ENCODE measurements at regions not wholly inside any gene's neighbourhood (a gene's known extent, or its start where the extent isn't known, plus 50 kb on each side); places are given as distances from the start of the nearest gene placed in this dataset.

DNA sequence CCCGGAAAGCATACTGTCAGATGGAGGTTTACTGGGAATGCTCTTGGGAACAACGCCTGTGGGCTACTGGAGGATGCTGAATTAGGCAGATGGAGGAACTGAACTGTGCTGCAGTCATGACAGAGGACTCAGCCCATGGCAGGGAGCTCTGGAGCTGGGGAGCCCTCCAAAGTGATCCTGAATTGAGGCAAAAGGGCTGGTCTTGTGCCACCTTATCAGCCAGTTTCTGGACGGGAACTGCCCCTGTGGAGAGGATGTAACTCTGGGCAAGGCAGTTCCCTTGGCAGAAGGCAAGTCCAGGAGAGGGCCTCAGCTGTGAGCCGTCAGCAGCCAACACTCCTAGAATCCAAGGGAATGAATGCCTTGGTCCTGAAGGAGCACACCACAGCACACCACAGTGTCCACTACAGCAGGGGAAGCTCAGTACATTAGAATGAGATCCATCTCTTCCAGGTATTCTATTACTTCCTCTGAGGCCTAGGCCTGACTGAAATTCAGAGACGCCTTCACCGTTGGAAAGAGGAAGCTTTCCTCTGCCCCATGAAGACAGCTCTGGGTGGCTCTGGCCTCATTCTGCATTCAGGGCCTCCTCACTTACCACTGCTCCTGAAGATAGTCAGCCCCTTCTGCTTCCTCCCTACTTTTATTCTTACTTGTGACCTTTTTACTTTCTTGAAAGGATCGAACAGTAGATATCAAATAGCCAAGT lies 139.6 kb upstream of the GPR26 start:
- no peak for DNase-seq (ENCODE audit: low read depth in 3 of 3)

DNA sequence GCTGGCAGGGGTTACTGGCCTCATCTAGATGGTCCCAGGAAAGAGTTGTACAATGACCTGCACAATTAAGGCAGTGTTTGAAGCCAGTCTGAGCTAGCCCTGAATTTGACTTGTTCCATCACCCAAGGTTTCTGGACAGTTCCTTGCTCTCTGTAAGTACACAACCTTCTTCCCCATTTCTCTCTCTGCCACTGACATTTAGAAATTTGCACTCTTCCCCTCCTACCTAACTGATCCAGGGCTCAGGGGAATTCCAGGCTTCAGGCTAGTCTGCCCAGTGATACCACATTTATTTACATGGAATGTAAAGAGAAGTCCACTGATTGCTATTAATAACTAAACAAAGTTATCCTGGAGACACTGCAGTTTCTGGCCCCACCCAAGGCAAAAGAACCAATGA lies 139.0 kb upstream of the GPR26 start:
- DNase-seq (ENCODE audit: low read depth in 3 of 3): no peak

DNA sequence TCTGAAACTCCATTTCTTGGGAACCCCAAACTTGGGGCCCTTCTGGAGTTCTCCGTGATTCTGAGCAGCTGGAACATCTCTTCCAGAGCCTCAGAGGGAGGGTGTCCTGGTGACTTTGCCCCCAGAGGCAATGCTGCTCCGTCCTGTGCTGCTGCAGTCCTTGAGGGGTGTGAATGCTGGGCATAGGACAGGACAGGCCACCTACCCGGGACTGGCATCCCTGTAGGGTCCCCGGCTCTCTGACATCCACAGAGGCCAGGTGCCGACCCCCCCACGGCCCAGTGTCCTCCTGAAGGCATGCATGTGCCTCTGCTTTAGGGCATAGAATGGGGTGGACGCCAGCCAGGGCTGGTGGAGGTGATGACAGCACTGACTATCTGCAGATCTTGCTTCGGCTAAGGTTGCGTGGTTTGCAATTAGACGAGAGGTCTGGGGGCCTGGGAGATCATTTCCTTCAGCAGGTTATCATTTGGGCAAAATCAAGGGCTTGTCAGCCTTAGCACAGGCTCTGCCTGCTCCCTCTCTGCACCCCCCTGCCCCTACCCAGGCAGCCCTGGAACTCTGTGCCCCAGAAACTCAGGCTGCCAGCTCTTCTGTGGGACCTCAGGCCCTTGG lies 136.9 kb upstream of the GPR26 start:
- no peak for DNase-seq (ENCODE audit: low read depth in 3 of 3)

DNA sequence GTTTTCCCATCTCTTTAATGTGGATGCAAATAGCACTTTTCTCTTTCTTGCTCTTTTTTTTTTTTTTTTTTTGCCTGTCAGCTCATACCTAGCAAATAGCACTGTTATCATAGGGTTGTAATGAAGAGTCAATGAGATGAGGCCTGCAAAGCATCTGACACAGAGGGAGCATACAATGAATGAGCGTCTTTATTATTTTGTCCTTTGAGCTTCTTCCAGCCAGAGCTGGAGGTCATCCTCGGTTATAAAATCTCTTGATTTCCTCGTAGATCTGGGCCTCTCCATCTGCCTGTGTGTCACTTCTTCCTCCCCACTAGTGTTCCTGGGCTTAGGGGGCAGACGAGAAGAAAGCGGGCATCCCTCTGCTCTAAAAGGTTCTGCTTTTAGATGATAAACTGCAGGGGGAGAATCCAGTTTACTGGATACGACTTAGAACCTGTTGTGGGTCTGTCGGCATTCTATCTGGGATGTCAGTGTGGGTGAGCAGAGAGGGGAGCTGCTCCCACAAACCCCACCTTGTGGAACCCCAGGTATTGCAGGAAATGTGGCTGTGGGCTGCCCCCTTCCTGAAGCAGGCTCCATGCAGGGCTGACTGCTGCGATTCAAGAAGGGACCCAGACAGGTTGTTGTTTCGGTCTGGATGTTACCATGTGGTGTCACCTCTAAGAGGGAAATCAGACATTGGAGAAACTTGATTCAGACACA lies 135.8 kb upstream of the GPR26 start:
- no peak for DNase-seq (ENCODE audit: low read depth in 3 of 3)

DNA sequence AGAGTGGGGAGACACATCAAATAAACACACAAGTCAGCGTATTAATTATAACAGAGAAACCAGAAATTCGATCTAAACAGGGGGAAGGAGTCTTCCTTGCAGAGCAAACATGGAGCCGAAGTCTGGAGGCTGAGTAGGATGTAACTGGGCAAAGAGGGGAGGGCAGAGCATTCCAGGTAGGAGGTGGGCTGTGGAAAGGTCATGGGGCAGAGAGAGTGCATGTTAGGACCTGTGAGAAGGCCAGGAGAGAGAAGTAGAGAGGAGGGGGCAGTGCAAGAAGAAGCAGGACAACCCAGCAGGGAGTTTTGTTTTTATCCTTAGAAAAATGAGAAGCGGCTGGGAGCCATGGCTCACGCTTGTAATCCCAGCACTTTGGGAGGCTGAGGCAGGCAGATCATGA lies 130.8 kb upstream of the GPR26 start:
- DNase-seq (ENCODE audit: low read depth in 3 of 3): no peak

DNA sequence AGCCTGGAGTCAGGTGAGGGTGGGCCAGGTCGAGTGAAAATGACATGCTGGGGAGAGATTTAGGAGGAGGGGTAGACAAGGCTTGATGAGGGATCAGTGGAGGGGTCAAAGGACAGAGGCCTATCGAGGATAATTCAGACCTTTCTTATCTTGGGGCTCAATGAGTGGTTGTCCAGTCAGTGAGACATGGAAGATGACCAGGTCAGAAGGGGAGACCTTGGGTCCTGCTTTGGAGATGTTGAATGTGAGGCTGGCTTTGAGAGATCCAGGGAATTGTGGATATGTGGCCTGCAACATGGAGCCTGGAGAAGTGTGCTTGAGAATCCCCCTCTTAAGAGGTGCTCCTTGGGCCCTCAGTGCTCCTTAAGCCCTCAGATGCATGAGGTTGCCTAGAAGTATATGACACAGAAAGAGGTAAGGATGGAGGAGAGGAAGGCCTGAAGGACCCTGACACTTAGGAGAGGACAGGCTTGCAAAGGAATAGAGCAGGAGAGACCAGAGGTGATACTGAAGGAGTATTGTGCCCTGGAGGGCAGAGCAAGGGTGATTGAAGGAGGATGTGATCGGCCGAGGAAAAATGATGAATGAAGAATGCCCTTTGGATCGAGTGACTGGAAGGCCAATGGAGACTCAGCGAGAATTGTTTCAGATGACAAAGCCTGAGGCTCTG lies 129.8 kb upstream of the GPR26 start:
- no peak for DNase-seq (ENCODE audit: low read depth in 3 of 3)

DNA sequence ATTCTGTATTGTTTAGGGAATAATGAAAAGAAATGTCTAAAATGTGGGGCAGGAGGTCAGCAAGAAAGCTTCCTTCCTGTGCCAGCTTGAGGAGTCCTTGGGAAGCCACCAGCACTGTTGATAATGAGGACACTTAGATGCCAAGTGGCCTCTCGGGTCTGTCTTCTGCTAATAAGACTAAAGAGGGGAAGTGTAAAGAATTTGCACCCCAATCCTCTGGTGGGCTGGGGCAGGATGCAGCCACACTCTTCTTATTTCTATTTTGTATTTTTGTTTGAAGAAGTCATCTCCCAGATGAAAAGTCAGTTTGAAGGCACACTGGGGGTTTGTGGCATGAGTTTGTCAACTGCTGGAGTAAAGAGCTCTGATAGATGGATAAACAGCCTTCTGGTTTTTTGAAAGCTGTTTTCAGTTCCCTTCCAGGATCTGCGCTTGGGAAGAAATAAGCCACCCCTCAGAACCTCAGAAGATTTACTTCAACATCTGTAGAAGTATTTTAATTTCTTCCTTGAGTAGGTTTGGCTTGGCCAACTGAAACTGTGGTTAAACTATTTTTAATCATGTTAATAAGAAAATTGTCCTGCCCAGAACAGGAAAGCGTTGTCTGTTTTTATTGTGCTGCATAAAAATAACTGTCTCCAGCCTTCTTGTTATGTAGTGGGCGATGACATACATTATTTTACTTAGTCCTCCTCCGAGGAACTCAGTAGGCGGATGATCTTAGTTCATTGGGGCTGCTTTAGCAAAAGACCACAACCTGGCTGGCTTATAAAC lies 128.8 kb upstream of the GPR26 start:
- no peak for DNase-seq (ENCODE audit: low read depth in 3 of 3)

DNA sequence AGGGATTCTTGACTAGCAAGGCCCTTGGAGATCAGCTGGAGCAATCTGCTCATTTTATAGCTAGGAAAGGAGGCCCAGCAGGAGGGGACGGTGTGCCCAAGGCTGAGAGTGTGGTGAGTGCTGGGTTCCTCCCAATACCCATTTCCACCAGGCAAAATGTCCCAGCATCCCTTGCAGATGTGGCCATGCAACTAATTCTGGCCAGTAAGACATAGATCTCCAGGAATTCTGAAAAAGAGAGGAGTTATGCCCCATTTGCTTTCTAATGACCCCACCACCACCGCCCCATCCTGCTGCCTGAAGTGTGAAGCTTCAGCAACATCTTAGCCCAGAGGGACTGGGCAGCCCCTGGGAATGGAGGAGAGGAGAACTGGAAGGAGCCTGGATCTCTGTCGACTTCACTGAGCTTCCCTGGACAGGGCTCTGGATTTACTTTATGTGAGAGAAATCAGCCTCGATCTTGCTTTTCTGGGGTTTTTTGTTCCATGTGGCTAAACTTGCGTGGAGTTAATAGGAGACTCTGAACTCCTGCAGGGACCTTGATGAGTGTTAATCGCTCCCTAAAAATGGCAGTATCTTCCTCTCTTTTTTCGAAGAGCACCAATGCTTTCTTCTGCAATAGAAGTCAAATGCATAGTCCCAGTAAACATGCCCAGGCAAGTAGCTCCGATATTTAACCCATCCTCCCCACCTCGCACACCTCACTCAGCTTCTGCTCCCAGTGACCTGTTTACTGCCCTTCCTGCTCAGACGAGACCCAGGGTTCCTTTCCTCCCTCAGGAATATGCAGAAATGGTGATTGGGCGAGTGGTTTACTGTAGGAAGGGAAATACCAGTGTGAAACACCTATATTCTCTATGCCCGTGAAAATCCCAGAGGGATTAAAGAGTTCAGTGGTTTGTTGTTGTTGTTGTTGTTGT lies 127.5 kb upstream of the GPR26 start:
- DNase-seq (ENCODE audit: low read depth in 3 of 3): no peak

DNA sequence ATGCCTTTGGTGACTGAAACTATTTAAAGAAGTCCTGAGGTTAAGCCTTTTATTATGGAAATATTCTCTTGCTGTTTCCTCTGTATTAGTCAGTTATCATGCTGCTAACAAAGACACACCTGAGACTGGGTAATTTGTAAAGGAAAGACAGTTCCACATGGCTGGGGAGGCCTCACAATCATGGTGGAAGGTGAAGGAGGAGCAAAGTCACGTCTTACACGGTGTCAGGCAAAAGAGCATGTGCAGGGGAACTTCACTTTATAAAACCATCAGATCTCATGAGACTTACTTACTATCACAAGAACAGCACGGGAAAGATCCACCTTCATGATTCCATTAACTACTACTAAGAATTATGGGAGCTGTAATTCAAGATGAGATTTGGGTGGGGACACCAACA lies 121.2 kb upstream of the GPR26 start:
- no peak for DNase-seq (ENCODE audit: low read depth in 3 of 3)

DNA sequence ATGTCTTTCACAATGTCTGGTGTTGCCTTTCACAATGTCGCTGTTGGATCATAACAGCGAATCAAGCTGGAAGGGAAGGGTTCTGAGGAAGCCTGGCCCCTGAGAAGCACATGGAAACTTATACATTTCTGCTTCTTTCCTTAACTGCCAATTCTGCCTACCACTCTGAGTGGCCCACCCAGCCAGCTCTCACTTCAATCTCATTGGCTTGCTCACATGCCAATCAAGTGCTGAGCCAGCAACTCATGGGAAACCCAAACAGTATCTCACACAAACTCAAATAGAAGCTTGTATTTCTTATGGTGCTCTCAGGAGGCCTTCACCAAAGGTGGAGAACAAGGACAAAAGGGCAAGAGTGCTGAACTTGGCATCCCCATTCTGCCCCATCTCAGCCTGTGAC lies 117.4 kb upstream of the GPR26 start:
- no peak for DNase-seq (ENCODE audit: low read depth in 3 of 3)

DNA sequence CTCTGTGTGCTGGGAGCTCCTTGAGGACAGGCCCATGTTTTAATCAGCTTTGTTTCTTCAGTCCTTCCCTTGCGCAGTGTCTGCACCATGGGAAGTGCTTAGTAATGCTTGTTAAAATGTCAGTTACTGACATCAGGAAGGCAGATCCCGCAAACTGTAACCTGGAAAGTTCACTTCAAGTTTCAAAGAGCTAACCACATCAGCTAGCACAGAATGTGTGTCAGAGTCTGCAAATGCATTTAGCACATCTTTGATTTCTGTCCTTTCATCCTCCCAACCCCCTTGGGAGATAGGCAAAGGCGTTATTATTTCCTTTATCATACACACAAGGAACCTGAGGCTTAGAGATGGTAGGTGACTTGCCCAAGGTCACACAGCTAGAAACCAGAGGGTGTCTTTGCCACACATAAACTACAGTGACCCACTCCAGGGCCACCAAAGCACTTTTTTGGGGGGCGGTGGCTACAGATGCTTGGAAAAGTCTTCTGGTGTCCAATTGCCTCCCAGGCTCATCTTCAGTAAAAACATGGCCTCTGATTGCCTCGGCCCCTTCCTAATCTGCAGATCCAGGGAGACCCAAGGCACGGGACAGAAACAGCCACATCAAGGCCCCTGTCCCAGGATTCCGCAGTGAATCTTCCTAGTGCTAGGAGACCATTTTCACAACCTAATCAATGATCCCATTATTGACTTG lies 116.2 kb upstream of the GPR26 start:
- DNase-seq (ENCODE audit: low read depth in 3 of 3): no peak

DNA sequence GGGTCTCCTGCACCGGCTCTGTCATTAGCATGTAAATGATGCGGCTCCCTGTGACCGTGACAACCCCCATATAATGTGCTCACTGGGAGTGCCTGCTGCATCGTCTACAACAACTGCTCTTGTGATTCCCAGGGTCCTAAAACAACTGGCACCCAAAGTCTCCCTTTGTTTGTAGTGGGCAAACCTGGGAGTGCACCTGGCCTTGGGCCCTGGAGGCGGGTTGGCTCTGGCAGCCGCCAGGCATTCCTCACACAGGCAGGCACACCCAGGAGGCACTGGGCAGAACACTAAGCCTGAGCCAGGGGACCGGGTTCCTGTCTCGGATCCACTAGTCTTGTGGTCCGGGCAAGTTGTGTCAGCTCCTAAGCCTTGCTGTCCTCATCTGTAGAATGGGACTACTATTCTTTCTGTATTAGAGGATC lies 115.5 kb upstream of the GPR26 start:
- DNase-seq (ENCODE audit: low read depth in 3 of 3): no peak

DNA sequence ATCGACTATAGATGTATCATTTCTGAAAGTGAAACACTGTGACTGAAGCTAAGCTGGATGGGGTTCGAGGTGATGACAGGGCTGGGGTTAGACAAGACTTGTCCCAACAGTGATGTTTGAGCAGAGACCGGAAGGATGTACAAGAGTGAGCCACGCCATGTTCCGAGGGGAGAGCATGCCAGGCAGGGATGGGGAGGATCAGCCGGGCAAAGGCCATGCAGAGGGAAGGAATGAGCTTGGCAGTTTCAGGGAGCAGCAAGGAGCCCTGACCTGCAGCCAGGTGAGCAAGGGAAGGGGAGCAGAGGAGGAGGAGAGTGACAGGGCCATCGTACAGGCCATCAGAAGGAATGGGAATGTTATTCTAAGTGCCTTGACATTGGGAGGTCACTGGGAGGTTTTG lies 114.9 kb upstream of the GPR26 start:
- DNase-seq (ENCODE audit: low read depth in 3 of 3): no peak

DNA sequence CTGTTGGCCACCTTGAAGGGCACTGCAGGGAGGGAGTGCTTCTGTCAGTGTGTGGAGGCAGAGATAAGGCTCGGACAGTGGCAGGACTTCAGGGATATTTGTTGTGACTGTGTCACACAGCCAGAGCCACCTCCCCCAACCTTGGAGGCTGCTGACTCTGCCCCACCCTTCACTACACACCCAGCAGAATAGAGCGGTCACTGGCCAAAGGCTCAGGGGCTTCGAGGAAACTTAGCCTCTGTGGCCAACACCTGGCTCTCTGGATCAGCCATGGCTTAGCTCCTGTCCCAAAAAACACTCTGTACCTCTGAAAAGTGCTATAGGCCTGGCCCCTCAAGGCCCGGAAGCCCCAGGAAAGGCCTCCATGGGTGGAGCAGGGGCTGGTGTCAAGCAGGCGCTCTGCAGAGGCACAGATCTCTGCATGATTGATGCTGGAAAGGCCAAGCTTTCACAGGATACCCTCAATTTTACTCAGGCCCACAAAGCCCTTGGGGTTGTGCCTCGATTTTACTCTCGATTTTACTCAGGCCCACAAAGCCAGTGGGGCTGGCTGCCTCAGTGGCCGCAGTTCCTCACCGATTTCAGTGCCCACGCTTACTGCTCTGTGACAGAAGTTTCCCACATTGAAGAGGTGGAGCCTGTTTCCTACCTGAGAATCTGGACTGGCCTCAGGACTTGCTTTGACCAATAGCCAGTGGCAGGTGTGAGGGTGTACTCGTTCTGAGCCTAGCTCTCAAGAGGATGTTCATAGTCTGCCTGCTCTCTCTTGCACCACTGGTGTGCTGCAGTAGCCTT lies 113.2 kb upstream of the GPR26 start:
- no peak for DNase-seq (ENCODE audit: low read depth in 3 of 3)

DNA sequence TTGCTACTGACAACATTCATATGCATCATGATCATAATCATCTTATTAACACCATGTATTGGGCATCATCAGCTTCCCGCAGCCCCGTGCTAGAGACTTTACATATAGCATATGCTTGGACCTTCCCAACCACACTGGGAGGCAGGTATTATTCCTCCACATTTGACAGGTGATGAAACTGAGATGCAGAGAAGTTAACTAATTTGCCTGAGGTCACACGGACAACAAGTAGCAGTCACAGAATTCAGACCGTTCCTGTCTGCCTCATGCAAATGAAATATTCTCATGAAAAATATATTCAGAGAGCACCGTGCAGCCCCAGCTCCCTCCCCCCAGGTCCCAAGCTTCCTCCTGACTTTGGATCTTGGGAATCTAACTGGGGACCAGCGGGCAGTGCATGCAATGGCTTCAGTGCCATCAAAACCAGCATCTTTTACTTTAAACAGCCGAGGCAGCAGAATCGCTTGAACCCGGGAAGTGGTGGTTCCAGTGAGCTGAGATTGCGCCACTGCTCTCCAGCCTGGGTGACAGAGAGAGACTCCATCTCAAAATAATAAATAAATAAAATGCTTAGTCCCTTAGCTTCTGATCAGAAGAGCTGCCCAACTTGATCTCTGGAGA lies 112.2 kb upstream of the GPR26 start:
- DNase-seq (ENCODE audit: low read depth in 3 of 3): no peak

DNA sequence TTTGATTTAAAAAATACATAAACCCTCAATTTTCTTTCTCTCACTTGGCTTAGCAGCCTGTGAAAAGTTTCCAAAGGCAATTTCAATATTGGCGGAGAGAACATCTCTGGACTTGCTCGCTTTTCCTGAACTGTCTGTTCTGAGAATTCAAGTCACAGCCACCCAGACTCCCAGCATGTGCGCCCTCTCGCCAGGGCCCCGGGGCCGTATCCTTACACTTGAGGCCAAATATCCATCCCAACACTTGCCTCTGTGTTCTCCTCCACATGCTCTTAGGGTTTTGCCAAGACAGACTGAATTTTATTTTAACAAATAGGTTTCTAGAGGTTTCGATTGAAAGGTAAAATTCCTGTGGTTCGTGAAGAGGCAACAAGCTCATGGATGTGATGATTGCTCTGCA lies 111.5 kb upstream of the GPR26 start:
- DNase-seq (ENCODE audit: low read depth in 3 of 3): no peak

DNA sequence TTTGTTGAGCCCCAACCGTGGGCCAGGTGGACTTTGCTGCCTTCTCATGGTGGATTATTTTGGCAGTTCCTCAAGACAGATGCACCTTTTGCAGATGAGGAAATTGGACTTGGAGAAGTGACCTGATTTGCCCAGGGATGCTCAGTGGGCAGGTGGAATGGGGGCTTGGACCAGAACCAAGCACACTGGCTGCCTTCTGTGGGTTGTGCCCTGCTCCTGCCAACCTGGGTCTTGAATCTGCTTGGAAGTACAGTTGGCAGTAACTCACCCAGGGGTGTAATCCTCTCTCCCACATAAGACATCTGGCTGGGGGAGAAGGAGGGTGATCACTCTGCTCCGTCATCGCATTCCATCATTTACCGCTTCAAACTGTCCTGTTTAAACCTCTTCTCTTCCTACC lies 110.5 kb upstream of the GPR26 start:
- no peak for DNase-seq (ENCODE audit: low read depth in 3 of 3)

DNA sequence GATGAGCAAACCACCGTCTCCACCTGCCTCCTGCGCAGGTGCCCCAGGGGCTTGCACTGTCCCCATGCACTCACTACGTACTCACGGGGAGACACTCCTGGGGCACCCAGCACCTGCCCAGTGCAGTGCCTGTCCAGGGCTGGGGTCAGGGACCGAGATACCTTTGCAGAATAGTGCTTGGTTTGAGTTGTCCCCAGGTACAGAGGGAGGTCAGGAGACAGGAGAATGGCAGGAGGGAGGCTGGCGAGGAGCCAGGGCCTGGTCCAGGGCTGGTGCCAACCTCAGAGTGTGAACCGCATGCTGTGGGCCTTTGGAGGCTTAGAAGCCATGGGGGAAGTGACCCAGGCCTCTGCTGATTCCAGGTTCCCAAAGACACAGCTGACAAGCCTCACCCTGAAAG lies 110.1 kb upstream of the GPR26 start:
- DNase-seq (ENCODE audit: low read depth in 3 of 3): no peak

DNA sequence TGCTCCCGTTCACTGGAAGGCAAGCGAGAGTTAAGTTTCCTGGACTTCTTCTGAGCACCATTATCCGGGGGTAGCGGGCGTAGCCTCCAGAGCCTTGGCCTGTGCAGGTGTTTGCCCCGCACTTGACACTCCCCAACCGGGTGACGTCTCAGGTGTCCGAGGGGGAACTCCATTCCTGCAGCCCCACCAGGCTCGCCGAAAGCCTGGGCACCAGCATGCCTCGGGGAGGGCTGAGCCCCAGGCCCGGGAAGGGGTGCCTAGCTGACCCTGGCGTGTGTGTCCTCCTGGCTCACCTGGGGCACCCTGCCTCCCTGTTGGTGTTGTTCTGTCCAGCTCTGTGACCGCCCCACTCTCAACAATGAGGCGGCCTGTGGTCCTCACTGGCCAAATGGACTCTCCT lies 109.4 kb upstream of the GPR26 start:
- no peak for DNase-seq (ENCODE audit: low read depth in 3 of 3)
